SH-SY5Y (cell line): ENCODE measurements at regions not wholly inside any gene's neighbourhood (a gene's known extent, or its start where the extent isn't known, plus 50 kb on each side); places are given as distances from the start of the nearest gene placed in this dataset.

Experiments used
- GATA2 ChIP-seq: IDR thresholded peaks from 2 replicates; pipeline ENCODE4 v1.6.1; 2011; ENCODE audit warnings: mild to moderate bottlenecking, low read depth, low read length
- GATA3 ChIP-seq: IDR thresholded peaks from 2 replicates; pipeline ENCODE4 v1.6.1; 2011; ENCODE audit warnings: low read depth, mild to moderate bottlenecking, low read length, moderate library complexity

GRCh38 chr18:44467718-44468117 lies 213.0 kb upstream of the SETBP1 start:
- TF ChIP-seq GATA3 = no peak
- no peak for TF ChIP-seq GATA2
